SK-N-SH treated with all-trans-retinoic acid at 6 μM for 48 hours (cell line): ENCODE measurements at regions not wholly inside any gene's neighbourhood (a gene's known extent, or its start where the extent isn't known, plus 50 kb on each side); places are given as distances from the start of the nearest gene placed in this dataset.

ENCODE experiments used
- ATAC-seq: fragments of 200-7000 bp; cut with Tn5 transposase; 3 replicates; pipeline ENCODE4 v1.9.1; 2020; ENCODE audit warnings: mild to moderate bottlenecking, moderate library complexity
- ARNTL ChIP-seq: fragments of 450-650 bp; formaldehyde crosslinking; IDR thresholded peaks from 2 replicates; pipeline ENCODE4 v1.5.0; 2020; ENCODE audit warnings: low read depth, mild to moderate bottlenecking, moderate library complexity, borderline replicate concordance
- BACH2 ChIP-seq: fragments of 250-450 bp; sonication (Bioruptor Pico); IDR thresholded peaks from 2 replicates; pipeline ENCODE4 v1.9.0; 2021; ENCODE audit warnings: mild to moderate bottlenecking, borderline replicate concordance
- CSDC2 ChIP-seq: fragments of 250-450 bp; sonication (Bioruptor Pico); IDR thresholded peaks from 2 replicates; pipeline ENCODE4 v1.5.0; 2020; ENCODE audit warnings: mild to moderate bottlenecking, moderate library complexity
- ESRRG ChIP-seq: fragments of 250-450 bp; sonication (Bioruptor Pico); IDR thresholded peaks from 2 replicates; pipeline ENCODE4 v1.6.1; 2021; ENCODE audit warnings: mild to moderate bottlenecking
- GLIS3 ChIP-seq: fragments of 250-450 bp; sonication (Bioruptor Pico); IDR thresholded peaks from 2 replicates; pipeline ENCODE4 v1.5.0; 2020; ENCODE audit warnings: mild to moderate bottlenecking, moderate library complexity
- OSR1 ChIP-seq: fragments of 250-450 bp; sonication (Bioruptor Pico); IDR thresholded peaks from 2 replicates; pipeline ENCODE4 v1.8.0; 2022; ENCODE audit warnings: moderate library complexity, mild to moderate bottlenecking, inconsistent platforms
- PPARA ChIP-seq: fragments of 250-450 bp; sonication (Bioruptor Pico); IDR thresholded peaks from 2 replicates; pipeline ENCODE4 v1.5.0; 2020; ENCODE audit warnings: mild to moderate bottlenecking, borderline replicate concordance
- RARB ChIP-seq: fragments of 250-450 bp; sonication (Bioruptor Pico); IDR thresholded peaks from 2 replicates; pipeline ENCODE4 v1.8.0; 2021; ENCODE audit warnings: mild to moderate bottlenecking, moderate library complexity
- SNAI2 ChIP-seq: fragments of 250-450 bp; sonication (Bioruptor Pico); IDR thresholded peaks from 2 replicates; pipeline ENCODE4 v1.5.0; 2020; ENCODE audit warnings: mild to moderate bottlenecking, moderate library complexity
- TCF4 ChIP-seq: fragments of 250-450 bp; sonication (Bioruptor Pico); IDR thresholded peaks from 2 replicates; pipeline ENCODE4 v1.8.0; 2021; ENCODE audit warnings: mild to moderate bottlenecking, moderate library complexity, borderline replicate concordance
- TOX ChIP-seq: fragments of 250-450 bp; sonication (Bioruptor Pico); IDR thresholded peaks from 2 replicates; pipeline ENCODE4 v1.8.0; 2021; ENCODE audit warnings: mild to moderate bottlenecking, moderate library complexity, borderline replicate concordance
- ZC3H10 ChIP-seq: fragments of 250-450 bp; sonication (Bioruptor Pico); IDR thresholded peaks from 2 replicates; pipeline ENCODE4 v1.5.1; 2021; ENCODE audit warnings: mild to moderate bottlenecking, moderate library complexity
- ZFP3 ChIP-seq: fragments of 250-450 bp; sonication (Bioruptor Pico); IDR thresholded peaks from 2 replicates; pipeline ENCODE4 v1.5.0; 2020; ENCODE audit warnings: mild to moderate bottlenecking, moderate library complexity
- ZFP30 ChIP-seq: fragments of 450-650 bp; formaldehyde crosslinking; IDR thresholded peaks from 2 replicates; pipeline ENCODE4 v1.5.0; 2022; ENCODE audit warnings: mild to moderate bottlenecking, moderate library complexity
- ZNF565 ChIP-seq: fragments of 450-650 bp; formaldehyde crosslinking; conservative IDR thresholded peaks from 2 replicates; pipeline ENCODE4 v1.5.0; 2020; ENCODE audit warnings: low read depth, mild to moderate bottlenecking, moderate library complexity
- ZNF70 ChIP-seq: fragments of 450-650 bp; formaldehyde crosslinking; IDR thresholded peaks from 2 replicates; pipeline ENCODE4 v1.5.0; 2020; ENCODE audit warnings: mild to moderate bottlenecking, moderate library complexity
- ZNF8 ChIP-seq: fragments of 450-650 bp; formaldehyde crosslinking; IDR thresholded peaks from 2 replicates; pipeline ENCODE4 v1.5.0; 2020; ENCODE audit warnings: mild to moderate bottlenecking, moderate library complexity
- TF ChIP-seq, protein P1 (sequence below): fragments of 250-450 bp; sonication (Bioruptor Pico); IDR thresholded peaks from 2 replicates; pipeline ENCODE4 v1.5.1; 2021; ENCODE audit warnings: mild to moderate bottlenecking, moderate library complexity
- TF ChIP-seq, protein P2 (sequence below): fragments of 250-450 bp; sonication (Bioruptor Pico); IDR thresholded peaks from 2 replicates; pipeline ENCODE4 v1.8.0; 2020; ENCODE audit warnings: mild to moderate bottlenecking, moderate library complexity, borderline replicate concordance
- TF ChIP-seq, protein P3 (sequence below): fragments of 250-450 bp; sonication (Bioruptor Pico); IDR thresholded peaks from 2 replicates; pipeline ENCODE4 v1.5.0; 2020; ENCODE audit warnings: mild to moderate bottlenecking, moderate library complexity
- TF ChIP-seq, protein P4 (sequence below): fragments of 250-450 bp; sonication (Bioruptor Pico); IDR thresholded peaks from 2 replicates; pipeline ENCODE4 v1.5.1; 2020; ENCODE audit warnings: low read depth, mild to moderate bottlenecking, moderate library complexity
- TF ChIP-seq, protein P5 (sequence below): fragments of 250-450 bp; sonication (Bioruptor Pico); IDR thresholded peaks from 2 replicates; pipeline ENCODE4 v1.8.0; 2021; ENCODE audit warnings: low read depth, mild to moderate bottlenecking, moderate library complexity, borderline replicate concordance

DNA sequence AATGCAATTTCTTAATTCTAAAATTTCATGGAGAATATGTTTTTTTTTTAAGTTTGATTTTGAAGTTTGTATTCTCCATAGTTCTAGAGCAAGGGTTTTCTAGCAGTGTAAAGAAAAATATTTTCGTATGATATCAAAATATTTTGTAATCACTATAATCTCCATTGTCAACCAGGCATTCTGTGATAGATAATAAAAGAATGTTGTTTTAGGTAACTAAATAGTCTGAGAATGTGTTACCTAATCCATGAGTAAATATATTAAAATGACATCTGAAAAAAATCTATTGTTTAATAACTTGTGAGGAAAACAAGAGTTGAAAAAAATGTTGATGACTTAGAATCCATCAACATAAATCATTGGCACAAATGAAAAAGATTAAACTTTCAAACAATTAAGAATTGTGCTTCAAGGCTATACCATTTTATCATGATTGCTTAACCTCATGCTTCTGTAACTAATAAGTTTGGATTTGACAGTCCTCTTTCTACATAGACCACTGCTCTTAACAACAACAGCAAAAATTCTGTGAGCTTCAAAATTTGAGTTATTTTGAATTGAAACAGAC, 2211.8 kb downstream of the LRRC4C start:
- no peak for ATAC-seq
- TF ChIP-seq PPARA (CRISPR knock-in tag) (no peak), ZFP3 (CRISPR knock-in tag) (no peak), ZC3H10 (no peak), GLIS3 (no peak), BACH2 (CRISPR knock-in tag) (no peak), ZFP30 (CRISPR knock-in tag) (no peak), RARB (CRISPR knock-in tag) (no peak), ZNF70 (CRISPR knock-in tag) (no peak), SNAI2 (CRISPR knock-in tag) (no peak), ESRRG (CRISPR knock-in tag) (no peak), TOX (CRISPR knock-in tag) (no peak), ARNTL (CRISPR knock-in tag) (no peak), CSDC2 (no peak), OSR1 (CRISPR knock-in tag) (no peak), ZNF565 (CRISPR knock-in tag) (no peak)
- TF ChIP-seq, protein P1, sequence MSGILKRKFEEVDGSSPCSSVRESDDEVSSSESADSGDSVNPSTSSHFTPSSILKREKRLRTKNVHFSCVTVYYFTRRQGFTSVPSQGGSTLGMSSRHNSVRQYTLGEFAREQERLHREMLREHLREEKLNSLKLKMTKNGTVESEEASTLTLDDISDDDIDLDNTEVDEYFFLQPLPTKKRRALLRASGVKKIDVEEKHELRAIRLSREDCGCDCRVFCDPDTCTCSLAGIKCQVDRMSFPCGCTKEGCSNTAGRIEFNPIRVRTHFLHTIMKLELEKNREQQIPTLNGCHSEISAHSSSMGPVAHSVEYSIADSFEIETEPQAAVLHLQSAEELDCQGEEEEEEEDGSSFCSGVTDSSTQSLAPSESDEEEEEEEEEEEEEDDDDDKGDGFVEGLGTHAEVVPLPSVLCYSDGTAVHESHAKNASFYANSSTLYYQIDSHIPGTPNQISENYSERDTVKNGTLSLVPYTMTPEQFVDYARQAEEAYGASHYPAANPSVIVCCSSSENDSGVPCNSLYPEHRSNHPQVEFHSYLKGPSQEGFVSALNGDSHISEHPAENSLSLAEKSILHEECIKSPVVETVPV (CRISPR knock-in tag): no peak
- TF ChIP-seq, protein P2, sequence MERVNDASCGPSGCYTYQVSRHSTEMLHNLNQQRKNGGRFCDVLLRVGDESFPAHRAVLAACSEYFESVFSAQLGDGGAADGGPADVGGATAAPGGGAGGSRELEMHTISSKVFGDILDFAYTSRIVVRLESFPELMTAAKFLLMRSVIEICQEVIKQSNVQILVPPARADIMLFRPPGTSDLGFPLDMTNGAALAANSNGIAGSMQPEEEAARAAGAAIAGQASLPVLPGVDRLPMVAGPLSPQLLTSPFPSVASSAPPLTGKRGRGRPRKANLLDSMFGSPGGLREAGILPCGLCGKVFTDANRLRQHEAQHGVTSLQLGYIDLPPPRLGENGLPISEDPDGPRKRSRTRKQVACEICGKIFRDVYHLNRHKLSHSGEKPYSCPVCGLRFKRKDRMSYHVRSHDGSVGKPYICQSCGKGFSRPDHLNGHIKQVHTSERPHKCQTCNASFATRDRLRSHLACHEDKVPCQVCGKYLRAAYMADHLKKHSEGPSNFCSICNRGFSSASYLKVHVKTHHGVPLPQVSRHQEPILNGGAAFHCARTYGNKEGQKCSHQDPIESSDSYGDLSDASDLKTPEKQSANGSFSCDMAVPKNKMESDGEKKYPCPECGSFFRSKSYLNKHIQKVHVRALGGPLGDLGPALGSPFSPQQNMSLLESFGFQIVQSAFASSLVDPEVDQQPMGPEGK (CRISPR knock-in tag): no peak

DNA sequence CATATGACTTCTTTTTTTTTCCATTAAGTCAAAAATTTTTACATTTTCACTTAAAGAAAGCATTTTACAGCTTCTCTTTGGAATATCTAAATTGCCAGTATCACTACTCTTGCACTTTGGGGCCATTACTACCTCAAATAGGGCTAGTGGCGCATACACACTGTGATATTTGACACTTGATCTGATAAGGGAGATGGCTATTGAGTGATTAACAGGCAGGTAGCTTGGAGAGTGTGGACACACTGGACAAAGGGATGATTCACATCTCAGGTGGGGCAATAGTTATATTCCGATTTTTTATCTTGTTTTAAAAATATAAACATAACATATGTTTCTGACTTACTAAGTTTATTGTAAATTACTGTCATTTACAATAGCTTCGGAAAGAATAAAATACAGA, 2219.9 kb downstream of the LRRC4C start:
- TF ChIP-seq ZNF8 (CRISPR knock-in tag) (no peak), TCF4 (CRISPR knock-in tag) (no peak), PPARA (CRISPR knock-in tag) (no peak), ARNTL (CRISPR knock-in tag) (no peak), GLIS3 (no peak), OSR1 (CRISPR knock-in tag) (no peak)
- TF ChIP-seq, protein P3, sequence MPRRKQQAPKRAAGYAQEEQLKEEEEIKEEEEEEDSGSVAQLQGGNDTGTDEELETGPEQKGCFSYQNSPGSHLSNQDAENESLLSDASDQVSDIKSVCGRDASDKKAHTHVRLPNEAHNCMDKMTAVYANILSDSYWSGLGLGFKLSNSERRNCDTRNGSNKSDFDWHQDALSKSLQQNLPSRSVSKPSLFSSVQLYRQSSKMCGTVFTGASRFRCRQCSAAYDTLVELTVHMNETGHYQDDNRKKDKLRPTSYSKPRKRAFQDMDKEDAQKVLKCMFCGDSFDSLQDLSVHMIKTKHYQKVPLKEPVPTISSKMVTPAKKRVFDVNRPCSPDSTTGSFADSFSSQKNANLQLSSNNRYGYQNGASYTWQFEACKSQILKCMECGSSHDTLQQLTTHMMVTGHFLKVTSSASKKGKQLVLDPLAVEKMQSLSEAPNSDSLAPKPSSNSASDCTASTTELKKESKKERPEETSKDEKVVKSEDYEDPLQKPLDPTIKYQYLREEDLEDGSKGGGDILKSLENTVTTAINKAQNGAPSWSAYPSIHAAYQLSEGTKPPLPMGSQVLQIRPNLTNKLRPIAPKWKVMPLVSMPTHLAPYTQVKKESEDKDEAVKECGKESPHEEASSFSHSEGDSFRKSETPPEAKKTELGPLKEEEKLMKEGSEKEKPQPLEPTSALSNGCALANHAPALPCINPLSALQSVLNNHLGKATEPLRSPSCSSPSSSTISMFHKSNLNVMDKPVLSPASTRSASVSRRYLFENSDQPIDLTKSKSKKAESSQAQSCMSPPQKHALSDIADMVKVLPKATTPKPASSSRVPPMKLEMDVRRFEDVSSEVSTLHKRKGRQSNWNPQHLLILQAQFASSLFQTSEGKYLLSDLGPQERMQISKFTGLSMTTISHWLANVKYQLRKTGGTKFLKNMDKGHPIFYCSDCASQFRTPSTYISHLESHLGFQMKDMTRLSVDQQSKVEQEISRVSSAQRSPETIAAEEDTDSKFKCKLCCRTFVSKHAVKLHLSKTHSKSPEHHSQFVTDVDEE: no peak
- no peak for ATAC-seq

DNA sequence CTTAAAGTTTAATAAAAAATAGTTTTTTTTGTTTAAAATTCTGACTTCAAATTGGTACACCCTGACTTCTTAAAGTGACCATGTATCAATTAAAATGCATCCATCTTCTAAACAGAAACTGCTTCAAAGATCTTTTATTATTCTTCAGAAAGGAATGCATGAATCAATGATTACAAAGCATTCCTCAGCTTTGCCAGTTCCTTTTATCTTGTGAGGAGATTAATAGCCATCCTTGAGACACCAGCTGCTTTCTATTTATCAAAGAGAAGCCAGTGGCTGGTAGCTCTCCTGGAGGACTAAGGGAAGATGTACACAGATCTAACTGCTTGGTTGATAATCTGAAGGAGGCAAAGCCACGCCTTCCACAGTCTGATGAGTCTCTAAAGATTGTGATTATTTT, 2222.5 kb downstream of the LRRC4C start:
- ATAC-seq: no peak
- TF ChIP-seq TOX (CRISPR knock-in tag): no peak
- TF ChIP-seq ZC3H10: no peak
- no peak for TF ChIP-seq BACH2 (CRISPR knock-in tag)
- TF ChIP-seq, protein P4, sequence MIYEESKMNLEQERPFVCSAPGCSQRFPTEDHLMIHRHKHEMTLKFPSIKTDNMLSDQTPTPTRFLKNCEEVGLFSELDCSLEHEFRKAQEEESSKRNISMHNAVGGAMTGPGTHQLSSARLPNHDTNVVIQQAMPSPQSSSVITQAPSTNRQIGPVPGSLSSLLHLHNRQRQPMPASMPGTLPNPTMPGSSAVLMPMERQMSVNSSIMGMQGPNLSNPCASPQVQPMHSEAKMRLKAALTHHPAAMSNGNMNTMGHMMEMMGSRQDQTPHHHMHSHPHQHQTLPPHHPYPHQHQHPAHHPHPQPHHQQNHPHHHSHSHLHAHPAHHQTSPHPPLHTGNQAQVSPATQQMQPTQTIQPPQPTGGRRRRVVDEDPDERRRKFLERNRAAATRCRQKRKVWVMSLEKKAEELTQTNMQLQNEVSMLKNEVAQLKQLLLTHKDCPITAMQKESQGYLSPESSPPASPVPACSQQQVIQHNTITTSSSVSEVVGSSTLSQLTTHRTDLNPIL (CRISPR knock-in tag): no peak
- no peak for TF ChIP-seq PPARA (CRISPR knock-in tag)
- TF ChIP-seq CSDC2: no peak
- TF ChIP-seq, protein P5, sequence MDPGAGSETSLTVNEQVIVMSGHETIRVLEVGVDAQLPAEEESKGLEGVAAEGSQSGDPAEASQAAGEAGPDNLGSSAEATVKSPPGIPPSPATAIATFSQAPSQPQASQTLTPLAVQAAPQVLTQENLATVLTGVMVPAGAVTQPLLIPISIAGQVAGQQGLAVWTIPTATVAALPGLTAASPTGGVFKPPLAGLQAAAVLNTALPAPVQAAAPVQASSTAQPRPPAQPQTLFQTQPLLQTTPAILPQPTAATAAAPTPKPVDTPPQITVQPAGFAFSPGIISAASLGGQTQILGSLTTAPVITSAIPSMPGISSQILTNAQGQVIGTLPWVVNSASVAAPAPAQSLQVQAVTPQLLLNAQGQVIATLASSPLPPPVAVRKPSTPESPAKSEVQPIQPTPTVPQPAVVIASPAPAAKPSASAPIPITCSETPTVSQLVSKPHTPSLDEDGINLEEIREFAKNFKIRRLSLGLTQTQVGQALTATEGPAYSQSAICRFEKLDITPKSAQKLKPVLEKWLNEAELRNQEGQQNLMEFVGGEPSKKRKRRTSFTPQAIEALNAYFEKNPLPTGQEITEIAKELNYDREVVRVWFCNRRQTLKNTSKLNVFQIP: no peak
- TF ChIP-seq, protein P1 (CRISPR knock-in tag): no peak
- no peak for TF ChIP-seq ARNTL (CRISPR knock-in tag)
- no peak for TF ChIP-seq ZNF8 (CRISPR knock-in tag)
- TF ChIP-seq GLIS3: no peak
- TF ChIP-seq ZFP30 (CRISPR knock-in tag): no peak
- TF ChIP-seq, protein P3: no peak
- no peak for TF ChIP-seq RARB (CRISPR knock-in tag)
